ENCODE measurements at regions not wholly inside any gene's neighbourhood (a gene's known extent, or its start where the extent isn't known, plus 50 kb on each side); places are given as distances from the start of the nearest gene placed in this dataset.
A peak's percentile ranks its signal among the peaks of the same experiment; 100 is the strongest.

DNA sequence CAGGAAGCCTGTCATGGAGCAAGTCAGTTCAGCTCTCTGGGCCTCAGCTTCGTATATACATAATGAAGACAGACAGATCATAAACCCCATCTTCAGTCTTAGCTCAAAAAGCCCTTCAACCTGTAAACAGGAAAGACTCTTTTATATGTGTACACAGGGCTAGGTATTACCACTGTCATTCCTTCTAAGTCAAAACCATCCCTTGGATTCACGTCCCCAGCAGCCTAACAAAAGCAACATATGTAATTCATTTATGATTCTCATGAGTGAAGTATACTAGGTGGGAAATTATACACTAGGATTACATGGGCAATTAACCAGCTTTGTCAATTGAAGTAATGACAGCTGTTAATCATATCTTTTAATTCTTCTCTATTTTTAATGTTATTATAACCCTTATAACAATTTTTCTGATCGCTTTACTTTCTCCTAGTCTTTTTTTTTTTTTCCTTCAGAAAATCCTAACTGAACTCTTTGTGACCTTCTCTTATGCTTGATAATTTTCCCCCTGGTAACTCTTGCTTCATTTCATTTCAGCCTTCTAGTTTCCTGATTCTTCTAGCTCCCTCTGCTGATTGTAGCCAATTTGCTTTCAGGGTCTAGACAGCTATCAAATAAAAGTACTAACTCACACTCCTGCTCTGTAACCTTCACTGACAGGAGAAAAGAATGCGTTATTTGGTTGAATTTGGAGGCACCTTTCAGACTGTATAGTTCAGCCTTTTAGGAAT is 99.7 kb downstream of the RBM43 start:
- DNase-seq = no peak
- Mint-ChIP-seq H3K27ac (peak overlapping the region; percentile 23 to 30 (median 29); a peak in 4 of 7 replicates), H3K36me3 (ENCODE audit: insufficient read depth in 1 of 3, low read depth in 3 of 3) (no peaks in the 10 kb centered on the region; a peak in 1 of 7 replicates), H3K4me3 (no peak overlapping the region), H3K4me1 (peaks cover 38 to 40% of the 10 kb centered on the region in 2 experiments), H3K9me3 (no peaks in the 10 kb centered on the region), H3K27me3 (ENCODE audit: low read depth) (no peaks in the 10 kb centered on the region)
- Histone ChIP-seq H2BK15ac (ENCODE audit: low read depth, low read length) (no peak overlapping the region), H2BK12ac (ENCODE audit: insufficient read length, low read depth, low read length) (no peak overlapping the region), H3K9ac (ENCODE audit: extremely low read depth, insufficient read length, low read length) (no peak overlapping the region), H4K91ac (ENCODE audit: insufficient read length, low read depth, low read length) (no peak overlapping the region), H2BK20ac (ENCODE audit: low read depth, low read length, poor library complexity, severe bottlenecking) (no peak overlapping the region), H3K23ac (ENCODE audit: insufficient read length, low read depth, low read length) (no peak overlapping the region), H3K27ac (ENCODE audit: insufficient read length, low read depth, low read length) (no peak overlapping the region), H3K9me3 (ENCODE audit: control insufficient read depth, low read depth, low read length) (no peaks in the 10 kb centered on the region), H3K56ac (ENCODE audit: insufficient read length, low read depth, low read length) (no peak overlapping the region), H3K4me1 (ENCODE audit: insufficient read depth, low read length) (peaks cover 3% of the 10 kb centered on the region; the same call in 1 of the 2 replicates), H3K4ac (ENCODE audit: low read depth, low read length) (no peak overlapping the region), H2BK120ac (ENCODE audit: low read depth, low read length, poor library complexity, severe bottlenecking) (no peak overlapping the region), H4K8ac (replicated peaks; ENCODE audit: insufficient read length, low read depth, low read length) (no peak overlapping the region), H2BK5ac (ENCODE audit: insufficient read length, low read length) (no peak overlapping the region), H4K5ac (ENCODE audit: insufficient read length, low read depth, low read length) (no peak overlapping the region), H3T11ph (ENCODE audit: low read length) (no peak overlapping the region), H3K14ac (ENCODE audit: insufficient read depth, low read length) (no peak overlapping the region), H3K79me2 (ENCODE audit: insufficient read depth, low read length) (no peaks in the 10 kb centered on the region), H2AFZ (ENCODE audit: low read length) (no peak overlapping the region), H2AK5ac (ENCODE audit: insufficient read length, low read length) (no peak overlapping the region), H3K23me2 (ENCODE audit: insufficient read length, low read depth, low read length, poor library complexity, severe bottlenecking) (no peaks in the 10 kb centered on the region), H3K4me2 (ENCODE audit: insufficient read depth, insufficient read length, low read length) (no peak overlapping the region), H3K79me1 (ENCODE audit: insufficient read depth, low read depth, low read length, poor library complexity, severe bottlenecking) (no peaks in the 10 kb centered on the region), H3K27me3 (ENCODE audit: insufficient read depth, low read length) (no peaks in the 10 kb centered on the region), H3K18ac (ENCODE audit: insufficient read length, low read depth, low read length) (no peak overlapping the region), H4K20me1 (ENCODE audit: control insufficient read depth, insufficient read depth, insufficient read length) (no peaks in the 10 kb centered on the region)
- no CpG with 5 or more reads among the region's 4 CpGs for WGBS (ENCODE audit: extremely low coverage, insufficient read length, low lambda C conversion rate)
- peak; percentile 42; the same call in 1 of the 3 replicates for TF ChIP-seq CTCF (conservative IDR thresholded peaks at IDR 0.05)

Data from H9 (cell line).